ENCODE measurements at regions not wholly inside any gene's neighbourhood (a gene's known extent, or its start where the extent isn't known, plus 50 kb on each side); places are given as distances from the start of the nearest gene placed in this dataset.

DNA sequence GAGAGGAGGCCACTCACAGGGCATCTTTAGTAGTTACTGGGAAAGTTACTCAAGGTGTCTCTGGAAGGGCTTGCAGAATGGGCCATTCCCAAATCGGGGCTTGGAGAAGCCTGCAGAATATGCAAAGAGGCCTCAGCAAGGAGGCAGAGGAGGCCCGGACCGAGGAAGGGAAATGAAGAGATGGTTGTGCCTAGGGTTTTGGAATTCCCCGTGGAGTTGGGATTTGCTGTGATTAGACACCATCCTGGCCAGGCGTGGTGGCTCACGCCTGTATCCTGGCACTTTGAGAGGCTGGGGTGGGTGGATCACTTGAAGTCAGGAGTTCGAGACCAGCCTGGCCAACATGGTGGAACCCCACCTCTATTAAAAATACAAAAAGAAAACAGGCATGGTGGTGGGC is 193.0 kb downstream of the IRF8 start:
- no peak for DNase-seq (ENCODE audit: low read depth)

DNA sequence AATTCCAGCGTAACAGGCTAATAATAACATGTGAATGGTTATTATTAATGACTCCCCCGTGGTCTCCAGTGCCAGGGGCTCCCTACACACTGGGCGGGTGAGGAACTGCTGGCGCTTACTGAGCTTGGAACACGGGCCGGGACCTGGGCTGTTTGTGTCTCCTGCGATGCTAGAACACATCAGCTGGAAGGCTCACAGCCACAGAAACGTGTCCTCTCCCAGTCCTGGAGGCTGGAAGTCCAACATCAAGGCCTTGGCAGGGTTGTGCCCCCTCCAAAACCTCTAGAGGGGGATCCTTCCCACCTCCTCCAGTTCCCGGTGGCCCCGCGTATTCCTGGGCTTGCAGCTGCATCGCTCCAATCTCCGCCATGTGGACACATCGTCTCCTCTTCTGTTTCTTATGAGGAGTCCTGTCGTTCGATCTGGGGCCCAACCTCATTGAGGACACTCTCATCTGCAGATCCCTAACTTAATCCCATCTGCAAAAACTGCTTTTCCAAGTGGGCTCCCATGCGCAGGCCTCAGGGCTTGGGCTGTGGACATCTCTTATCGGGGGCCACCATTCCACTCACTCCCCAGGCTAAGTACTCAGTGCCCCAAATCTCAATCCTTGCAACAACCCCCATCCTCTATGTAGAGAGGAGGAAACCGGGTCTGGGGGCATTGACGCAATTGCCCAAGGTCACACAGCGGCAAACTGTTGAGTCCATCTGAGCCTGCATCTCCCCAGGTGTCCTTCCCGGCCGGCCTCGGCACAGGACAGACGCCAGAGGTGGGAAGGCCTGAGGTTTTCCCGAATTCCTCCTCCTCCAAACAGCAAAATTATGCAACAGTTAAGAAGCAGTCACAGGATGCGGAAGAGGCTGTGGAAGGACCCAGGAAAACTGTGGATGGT is 193.9 kb downstream of the IRF8 start:
- no peak for DNase-seq (ENCODE audit: low read depth)

DNA sequence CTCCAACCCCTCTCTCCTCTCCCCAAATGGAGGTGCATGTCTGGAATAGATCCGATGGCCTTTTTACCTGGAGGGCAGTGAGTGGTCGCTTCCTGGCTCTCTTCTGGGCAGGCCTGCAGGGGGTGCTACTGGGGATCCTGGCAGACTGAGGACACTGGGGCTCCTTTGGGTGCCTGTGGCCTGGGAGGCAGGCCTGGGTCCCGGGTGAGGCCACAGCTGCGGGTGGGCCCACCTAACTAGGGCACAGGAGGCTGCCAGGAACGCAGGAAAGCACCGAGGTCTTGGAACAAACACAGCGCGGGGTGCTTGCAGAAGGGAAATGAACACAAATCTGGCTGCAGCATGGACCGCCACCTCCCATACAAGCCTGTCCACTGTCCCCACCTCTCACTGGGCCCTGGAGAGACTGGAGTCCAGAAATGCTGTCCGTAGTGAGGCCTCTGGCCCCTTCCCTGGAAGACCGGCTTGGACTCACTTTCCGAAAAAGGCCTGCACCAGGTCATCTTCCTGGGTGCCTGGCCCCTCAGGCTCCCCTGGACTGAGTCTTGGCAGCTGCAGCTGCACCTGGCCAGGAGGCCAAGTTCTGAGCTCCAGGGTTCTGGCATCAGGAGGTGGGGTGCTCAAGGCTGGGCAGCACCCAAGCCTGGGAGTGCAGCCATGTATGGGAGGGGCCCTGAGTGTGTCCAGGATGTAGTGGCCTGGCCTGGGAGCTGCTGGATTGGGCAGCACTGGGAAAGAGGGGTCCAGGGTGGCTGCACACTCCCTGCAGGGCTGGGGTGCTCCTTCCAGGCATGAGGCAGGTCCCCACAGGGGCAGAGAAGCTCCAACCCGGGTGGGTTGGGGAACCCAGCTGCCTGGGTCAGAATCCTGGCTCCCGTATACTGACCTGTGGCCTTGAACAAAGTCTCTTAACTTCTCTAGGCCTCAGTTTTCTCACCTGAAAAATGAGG is 195.1 kb downstream of the IRF8 start:
- no peak for DNase-seq (ENCODE audit: low read depth)

DNA sequence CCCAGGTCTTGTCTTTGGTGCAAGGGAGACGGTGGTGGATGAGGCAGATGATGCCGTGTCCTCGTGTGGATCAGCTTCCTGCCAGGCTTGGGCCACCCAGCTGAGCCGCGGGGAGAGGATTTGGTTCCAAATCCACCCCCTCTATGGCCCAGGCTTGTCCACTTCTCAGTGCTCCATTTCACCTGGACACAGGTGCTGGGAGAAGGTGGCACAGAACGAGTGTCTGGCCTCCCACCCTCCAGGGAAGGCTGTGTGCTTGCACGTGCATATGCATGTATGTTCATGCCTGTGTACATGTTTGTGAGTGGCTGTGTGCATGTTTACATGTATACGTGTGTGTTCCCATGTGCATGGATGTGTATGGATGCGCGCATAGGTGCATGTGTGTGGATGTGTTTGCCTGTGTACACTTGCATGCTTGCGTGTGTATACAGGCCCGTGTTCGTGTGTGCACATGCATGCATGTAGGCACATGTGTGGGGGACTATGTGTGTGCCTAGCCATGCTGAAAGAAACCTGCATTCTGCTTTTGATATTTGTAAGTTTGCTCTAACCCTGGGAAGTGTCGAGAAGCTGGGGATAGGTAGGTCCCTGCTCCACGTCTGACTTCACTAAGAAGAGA is 196.3 kb downstream of the IRF8 start:
- no peak for DNase-seq (ENCODE audit: low read depth)

DNA sequence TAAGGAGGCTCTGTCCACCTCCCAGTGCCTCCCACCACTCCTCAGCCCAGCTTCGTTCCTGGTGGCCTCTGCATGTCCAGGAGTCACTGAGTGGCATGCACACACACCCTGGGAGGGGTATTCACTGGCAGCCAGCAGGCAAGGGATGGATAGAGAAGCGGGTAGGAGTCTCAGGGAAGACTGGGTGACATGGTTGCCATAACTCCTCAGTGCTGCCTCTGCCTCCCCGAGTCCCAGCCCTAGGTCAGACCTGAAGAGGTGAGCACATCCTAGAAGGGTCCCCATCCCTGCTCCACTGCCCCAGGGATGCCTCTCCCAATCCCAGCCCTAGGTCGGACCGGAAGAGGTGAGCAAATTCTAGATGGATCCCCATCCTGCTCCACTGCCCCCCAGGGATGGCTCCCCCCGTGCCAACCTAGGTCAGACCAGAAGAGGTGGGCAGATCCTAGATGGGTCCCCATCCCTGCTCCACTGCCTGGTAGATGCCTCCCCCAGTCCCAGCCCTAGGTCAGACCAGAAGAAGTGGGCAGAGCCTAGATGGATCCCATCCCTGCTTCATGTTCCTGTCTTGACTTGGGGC is 197.0 kb downstream of the IRF8 start:
- no peak for DNase-seq (ENCODE audit: low read depth)

DNA sequence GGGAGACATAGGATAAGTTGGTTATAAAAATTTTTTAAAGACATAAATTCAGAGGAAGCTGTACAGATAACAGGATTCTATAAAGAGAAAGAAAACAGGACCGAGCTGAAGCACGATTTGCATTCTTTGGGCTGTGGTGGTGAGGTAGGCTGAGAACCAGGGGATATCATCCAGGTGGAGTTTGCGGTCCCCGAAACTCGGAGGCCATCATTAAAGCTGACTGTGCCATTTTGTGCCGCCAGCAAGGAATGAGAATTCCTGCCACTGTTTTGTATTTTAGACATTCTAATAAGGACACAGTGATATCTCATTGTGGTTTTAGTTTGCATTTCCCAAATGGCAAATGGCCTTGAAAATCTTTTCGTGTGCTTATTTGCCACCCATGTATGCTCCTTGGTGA is 197.9 kb downstream of the IRF8 start:
- DNase-seq (ENCODE audit: low read depth) = no peak

DNA sequence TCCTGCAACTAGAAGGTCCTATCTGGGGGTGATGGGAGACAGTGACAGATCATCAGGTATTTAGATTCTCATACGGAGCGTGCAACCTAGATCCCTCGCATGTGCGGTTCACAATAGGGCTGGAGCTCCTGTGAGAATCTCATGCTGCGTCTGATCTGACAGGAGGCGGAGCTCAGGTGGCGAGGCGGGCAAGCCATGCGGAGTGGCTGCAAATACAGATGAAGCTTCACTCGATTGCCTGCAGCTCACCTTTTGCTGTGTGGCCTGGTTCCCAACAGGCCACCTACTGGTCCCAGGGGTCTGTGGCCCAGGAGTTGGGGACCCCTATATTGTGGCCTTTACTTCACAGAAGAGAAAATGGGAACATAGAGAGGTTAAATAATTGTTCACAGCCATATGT is 200.4 kb downstream of the IRF8 start:
- DNase-seq (ENCODE audit: low read depth) = no peak

DNA sequence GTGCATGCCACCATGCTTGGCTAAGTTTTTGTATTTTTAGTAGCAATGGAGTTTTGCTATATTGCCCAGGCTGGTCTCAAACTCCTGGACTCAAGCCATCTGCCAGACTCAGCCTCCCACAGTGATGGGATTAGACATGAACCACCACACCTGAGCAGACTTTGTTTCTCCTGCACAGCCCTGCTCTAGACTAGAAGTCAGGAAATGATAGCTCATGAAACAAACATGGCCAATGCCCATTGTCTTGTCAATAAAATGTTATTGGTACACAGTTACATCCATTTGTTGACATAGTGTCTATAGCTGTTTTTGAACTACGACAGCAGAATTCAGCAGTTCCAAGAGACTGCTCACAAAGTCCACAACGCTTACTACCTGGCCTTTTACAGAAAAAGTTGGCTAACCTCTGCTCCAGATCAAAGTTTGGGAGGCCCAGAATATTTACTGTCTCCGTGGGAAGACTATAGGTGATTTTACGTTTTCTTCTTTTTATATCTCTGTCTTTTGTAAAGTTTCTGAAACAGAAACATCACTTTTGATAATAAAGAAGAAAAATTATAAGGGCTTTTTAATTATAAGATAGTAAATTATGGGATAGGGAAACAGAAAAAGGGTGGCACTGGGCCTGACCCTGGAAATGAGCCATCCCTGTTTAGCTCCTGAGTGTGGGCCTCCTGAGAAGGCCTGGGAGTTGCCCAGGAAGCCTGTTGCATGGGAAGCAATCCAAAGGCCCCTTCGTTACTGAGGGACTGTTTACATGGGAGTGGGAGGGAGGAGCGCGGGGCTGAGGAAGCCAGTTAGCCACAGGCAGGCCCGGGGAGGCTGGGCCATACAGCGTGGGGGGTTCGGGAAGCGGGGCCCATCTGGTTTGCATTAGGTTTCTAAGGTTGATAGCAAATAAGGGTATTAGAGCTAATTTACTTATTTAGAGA is 201.5 kb downstream of the IRF8 start:
- no peak for DNase-seq (ENCODE audit: low read depth)

DNA sequence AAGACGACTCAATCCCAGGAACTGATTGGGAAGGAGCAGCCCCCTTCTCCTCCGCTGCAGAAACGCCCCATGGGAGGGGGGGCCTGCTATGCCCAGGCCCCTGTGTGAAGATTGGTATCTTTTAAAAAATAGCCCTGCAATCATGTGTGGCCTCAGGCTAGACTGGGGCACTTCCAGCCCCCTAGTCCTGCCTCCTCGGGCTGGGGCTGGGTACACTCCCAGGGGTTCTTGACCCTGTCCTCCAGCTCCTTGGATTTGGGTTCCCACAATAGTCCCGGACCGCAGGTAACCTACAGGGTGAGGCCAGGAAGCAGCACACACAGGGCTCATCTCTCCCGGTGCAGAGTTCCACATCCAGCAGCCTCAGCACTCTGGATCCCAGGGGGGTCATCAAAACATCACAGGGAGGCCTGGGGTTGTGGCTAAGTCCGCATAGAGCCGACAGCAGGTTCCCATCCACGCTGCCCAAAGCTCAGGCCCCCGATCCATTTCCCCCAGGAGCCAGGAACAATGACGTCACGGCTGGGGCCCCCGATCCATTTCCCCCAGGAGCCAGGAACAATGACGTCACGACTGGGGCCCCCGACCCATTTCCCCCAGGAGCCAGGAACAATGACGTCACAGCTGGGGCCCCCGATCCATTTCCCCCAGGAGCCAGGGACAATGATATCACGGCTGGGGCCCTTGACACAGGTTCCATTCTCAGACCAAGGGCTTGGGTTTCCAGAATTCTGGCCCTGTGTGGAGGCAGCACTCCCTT is 202.4 kb downstream of the IRF8 start:
- DNase-seq (ENCODE audit: low read depth) = no peak

DNA sequence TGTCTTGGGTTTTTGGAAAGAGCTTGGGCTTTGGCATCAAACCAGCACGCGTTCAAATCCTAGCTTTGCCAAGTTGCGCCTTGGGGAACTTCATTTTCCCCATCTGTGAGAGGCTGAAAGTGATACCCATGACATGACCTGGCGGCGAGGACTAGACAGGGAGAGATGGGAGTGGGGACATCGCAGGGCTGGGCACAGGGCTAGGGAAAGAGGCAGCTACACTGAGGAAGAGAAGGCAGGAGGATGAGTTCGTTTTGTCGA is 202.9 kb downstream of the IRF8 start:
- no peak for DNase-seq (ENCODE audit: low read depth)

DNA sequence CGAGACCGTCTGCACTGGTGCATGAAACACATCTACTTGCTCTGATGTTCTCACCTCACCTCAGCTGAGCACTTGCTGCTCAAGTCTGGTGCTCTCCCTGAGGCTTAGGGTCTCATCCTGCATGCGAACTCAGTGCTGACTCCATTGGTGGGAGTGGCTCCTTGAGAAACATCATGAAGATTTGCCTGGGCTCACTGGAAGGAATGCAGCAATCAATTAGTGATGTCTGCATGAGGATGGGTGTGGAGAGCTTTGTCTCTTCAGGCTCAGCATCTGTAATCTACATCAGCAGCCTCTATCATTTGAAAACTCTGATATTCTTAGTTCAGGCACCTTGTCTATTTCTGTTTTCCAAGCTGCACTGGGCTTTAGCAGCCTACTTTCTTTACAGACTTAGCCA is 204.4 kb downstream of the IRF8 start:
- no peak for DNase-seq (ENCODE audit: low read depth)

DNA sequence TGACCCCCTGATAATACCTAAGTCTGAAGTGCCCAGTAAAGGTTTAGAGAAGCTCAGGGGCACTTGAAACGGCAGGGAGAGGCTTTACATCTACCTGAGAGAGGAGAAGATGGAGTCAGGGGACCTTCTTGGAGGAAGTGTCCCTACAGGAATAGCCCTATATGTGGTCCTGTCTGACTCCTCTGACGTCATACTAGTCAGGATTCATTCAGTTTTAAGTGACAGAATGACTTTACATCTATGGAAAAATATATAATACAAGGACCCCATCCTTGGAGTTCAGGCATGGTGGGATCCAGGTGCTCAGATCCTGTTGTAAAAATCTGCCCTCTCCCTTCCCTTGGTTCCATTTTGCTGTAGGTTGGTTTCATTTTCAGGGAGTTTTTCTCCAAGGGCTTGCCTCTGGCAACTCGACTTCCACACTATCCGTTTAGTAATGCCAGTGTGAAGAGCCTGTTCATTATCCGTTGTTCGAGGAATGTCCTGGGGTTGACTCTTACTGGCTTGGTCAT is 205.6 kb downstream of the IRF8 start:
- DNase-seq (ENCODE audit: low read depth) = no peak

DNA sequence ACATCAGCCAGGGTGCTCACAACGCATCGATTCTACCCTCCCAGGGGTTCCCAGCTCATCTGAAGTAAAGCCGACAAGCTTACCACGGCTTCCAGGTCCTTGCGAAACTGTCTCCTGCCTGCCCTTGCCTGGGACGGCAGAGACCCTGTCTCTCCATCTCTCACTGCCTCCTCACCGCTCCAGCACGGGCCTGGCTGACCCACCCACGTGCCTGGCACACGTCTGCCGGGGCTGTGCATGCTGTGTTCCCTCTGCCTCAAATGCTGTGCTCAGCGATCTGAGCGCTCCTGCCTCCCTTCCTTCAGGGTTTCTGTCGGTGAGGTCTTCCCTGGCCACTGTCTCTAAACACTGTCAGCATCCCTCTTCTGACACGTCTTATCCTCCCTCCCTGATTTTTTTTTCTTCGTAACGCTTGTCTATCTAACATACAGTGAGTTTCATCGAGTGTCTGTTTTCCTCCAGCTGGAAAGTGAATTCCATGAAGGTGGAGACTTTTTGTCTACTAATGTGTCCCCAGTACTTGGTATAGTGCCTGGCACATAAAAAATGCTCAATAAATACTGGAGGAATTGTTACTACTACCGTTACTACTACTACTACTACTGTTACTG is 208.4 kb downstream of the IRF8 start:
- DNase-seq (ENCODE audit: low read depth) = no peak

DNA sequence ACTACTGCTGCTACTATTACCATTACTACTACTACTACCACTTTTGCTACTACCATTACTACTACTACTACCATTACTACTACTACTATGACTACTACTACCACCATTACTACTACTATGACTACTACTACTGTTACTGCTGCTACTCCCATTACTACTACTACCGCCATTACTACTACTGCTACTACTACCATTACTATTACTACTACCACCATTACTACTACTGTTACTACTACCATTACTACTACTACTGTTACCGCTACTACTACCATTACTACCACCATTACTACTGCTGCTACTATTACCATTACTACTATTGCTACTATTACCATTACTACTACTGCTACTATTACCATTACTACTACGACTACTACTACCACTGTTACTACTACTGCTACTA is 209.1 kb downstream of the IRF8 start:
- DNase-seq (ENCODE audit: low read depth) = no peak

DNA sequence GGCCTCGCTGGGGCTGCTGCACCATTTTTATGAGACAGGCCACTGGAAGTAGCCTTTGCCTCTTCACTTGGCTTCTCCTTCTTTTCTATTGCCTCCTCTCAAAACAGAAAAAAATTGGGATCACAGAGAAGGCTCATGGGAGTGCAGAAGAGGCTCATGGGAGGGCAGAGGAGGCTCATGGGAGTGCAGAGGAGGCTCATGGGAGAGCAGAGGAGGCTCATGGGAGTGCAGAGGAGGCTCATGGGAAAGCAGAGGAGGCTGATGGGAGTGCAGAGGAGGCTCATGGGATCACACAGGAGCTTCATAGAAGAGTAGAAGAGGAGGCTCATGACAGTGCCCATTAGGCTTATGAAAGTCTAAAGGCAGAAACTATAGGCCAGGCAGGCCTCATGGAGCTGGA is 211.2 kb downstream of the IRF8 start:
- no peak for DNase-seq (ENCODE audit: low read depth)

DNA sequence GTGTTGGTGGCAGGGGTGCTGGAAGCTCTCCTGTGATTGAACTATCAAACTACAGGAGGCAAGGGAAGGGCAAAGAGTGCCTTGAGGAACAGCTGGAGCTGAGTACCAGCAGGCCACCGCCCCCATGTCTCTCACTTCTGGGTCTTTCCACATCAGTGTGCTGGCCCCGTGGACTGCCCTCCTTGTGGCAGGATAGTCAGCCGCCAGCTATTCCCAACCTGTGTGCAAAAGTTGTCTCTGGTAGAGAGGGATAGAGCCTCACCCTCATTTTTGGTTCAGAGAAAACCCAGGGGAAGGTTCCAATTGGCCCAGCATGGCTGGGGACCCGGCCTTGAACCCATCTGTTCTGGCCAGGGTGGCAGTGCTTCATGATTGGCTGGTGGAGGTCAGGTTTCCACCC is 211.8 kb downstream of the IRF8 start:
- no peak for DNase-seq (ENCODE audit: low read depth)

DNA sequence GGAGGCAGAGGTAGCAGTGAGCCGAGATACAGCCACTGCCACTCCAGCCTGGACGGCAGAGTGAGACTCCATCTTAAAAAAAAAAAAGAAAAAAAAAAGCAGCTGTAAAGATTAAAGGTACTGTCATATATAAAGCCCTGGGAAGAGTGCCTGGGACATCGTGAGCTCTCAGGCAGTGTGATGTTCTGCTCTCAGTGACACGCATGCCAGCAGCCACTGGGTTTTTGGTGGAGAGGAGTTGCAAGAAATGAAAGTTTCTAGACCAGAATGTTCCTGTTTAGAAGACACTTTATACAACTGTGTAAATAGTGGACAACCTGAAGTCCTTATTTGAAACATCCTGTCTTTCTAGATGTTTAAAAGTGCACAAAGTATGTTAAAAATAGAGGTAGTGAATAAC is 213.2 kb downstream of the IRF8 start:
- DNase-seq (ENCODE audit: low read depth) = no peak

DNA sequence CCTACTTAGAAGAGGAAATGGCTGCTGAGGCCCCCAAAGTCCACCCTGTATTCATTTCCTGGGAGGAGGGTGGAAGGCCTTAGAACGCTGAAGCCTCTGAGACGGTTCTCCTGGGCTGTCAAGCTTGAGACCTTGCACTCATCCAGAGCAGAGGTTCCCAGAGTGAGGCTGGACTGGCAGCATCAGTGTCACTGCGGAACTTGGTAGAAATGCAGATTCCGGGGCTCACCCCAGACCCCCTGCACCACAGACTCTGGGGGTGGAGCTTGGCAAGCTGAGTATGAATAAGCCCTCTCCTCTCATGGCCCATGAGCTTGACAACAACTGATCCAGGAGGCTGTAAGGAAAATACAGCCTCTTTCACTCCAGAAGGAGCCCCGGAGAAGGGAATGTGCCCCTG is 218.3 kb downstream of the IRF8 start:
- DNase-seq (ENCODE audit: low read depth) = no peak

DNA sequence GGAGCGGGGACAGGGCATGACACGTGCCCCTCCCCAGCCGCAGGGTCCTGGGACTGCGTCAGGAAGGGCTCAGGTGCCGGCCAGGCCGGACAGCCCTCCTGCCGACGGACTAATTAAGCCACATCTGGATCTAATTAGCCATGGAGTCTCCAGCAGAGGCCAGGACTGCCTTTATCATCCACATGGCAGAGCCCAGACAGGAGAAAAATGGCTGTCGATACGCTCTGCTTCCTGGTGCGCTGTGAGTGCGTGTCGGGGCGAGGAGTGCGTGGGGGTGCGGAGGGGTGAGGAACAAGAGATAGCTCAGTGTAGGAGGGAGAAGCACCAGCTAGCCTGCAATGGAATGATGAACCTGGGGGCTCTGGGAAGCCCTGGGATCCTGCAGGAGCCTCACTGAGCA is 218.8 kb downstream of the IRF8 start:
- no peak for DNase-seq (ENCODE audit: low read depth)
